Panc1 (cell line): ENCODE measurements at regions not wholly inside any gene's neighbourhood (a gene's known extent, or its start where the extent isn't known, plus 50 kb on each side); places are given as distances from the start of the nearest gene placed in this dataset.

ENCODE experiments used
- POLR2AphosphoS5 ChIP-seq: IDR thresholded peaks from 2 replicates; pipeline ENCODE4 v1.6.1; 2012; ENCODE audit warnings: mild to moderate bottlenecking, low read depth, low read length, moderate library complexity
- TF ChIP-seq, protein P1 (sequence below): fragments of 450-650 bp; IDR thresholded peaks from 2 replicates; pipeline ENCODE4 v1.5.1; 2017; ENCODE audit warnings: mild to moderate bottlenecking

DNA sequence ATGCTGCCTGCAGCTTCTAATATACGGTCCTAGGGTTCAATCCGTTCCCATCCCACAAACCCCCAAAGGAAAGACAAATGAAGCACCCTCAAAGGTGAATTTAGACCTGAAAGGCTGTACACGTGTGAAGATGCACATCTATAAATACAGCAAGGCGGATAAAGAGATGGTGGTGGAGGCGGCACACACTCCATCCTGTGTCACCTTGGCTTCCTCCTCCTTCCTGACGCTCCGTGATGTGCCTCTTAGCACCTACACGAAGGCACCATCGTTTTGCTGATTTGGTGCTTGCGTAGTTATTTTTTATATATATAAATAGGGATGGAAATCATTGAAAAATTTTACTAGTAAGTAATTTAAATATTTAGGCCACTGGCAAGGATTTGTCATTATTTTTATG is 359.4 kb downstream of the NPHP4 start:
- TF ChIP-seq, protein P1, sequence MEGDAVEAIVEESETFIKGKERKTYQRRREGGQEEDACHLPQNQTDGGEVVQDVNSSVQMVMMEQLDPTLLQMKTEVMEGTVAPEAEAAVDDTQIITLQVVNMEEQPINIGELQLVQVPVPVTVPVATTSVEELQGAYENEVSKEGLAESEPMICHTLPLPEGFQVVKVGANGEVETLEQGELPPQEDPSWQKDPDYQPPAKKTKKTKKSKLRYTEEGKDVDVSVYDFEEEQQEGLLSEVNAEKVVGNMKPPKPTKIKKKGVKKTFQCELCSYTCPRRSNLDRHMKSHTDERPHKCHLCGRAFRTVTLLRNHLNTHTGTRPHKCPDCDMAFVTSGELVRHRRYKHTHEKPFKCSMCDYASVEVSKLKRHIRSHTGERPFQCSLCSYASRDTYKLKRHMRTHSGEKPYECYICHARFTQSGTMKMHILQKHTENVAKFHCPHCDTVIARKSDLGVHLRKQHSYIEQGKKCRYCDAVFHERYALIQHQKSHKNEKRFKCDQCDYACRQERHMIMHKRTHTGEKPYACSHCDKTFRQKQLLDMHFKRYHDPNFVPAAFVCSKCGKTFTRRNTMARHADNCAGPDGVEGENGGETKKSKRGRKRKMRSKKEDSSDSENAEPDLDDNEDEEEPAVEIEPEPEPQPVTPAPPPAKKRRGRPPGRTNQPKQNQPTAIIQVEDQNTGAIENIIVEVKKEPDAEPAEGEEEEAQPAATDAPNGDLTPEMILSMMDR = no peak
- TF ChIP-seq POLR2AphosphoS5 = no peak
